Osteoblast (primary cell): ENCODE measurements at regions not wholly inside any gene's neighbourhood (a gene's known extent, or its start where the extent isn't known, plus 50 kb on each side); places are given as distances from the start of the nearest gene placed in this dataset.

Source experiments
- DNase-seq: peaks from one replicate; pipeline ENCODE4 v3.0.0; 2011; ENCODE audit warnings: low spot score, mixed read lengths; ENCODE audit not compliant: insufficient read length; ENCODE audit errors: missing footprints
- H2AFZ ChIP-seq: 2 replicates; pipeline ENCODE4 v1.6.0; 2011; ENCODE audit warnings: mild to moderate bottlenecking, low read length
- H3K27ac ChIP-seq: 2 replicates; pipeline ENCODE4 v1.5.1; 2011; ENCODE audit warnings: mild to moderate bottlenecking, low read depth, low read length, moderate library complexity
- H3K27me3 ChIP-seq: 2 replicates; pipeline ENCODE4 v1.6.0; 2012; ENCODE audit warnings: mild to moderate bottlenecking, control low read depth, inconsistent platforms, low read length, moderate library complexity; ENCODE audit not compliant: insufficient read depth
- H3K36me3 ChIP-seq: 2 replicates; pipeline ENCODE4 v1.5.1; 2011; ENCODE audit warnings: mild to moderate bottlenecking, low read length, control low read depth, moderate library complexity; ENCODE audit not compliant: insufficient read depth
- H3K4me1 ChIP-seq: 2 replicates; pipeline ENCODE4 v1.5.1; 2011; ENCODE audit warnings: mild to moderate bottlenecking, low read length, control low read depth, moderate library complexity; ENCODE audit not compliant: insufficient read depth
- H3K4me2 ChIP-seq: 2 replicates; pipeline ENCODE4 v1.6.0; 2011; ENCODE audit warnings: mild to moderate bottlenecking, low read length; ENCODE audit not compliant: insufficient read depth
- H3K4me3 ChIP-seq: fragments of 200-600 bp; sonication (generic); 3 replicates; pipeline ENCODE4 v1.5.1; 2012; ENCODE audit warnings: mild to moderate bottlenecking, low read length, inconsistent platforms; ENCODE audit not compliant: insufficient read depth
- H3K79me2 ChIP-seq: 2 replicates; pipeline ENCODE4 v1.6.0; 2012; ENCODE audit warnings: mild to moderate bottlenecking, low read length, control low read depth, inconsistent platforms; ENCODE audit not compliant: insufficient read depth
- H3K9me3 ChIP-seq: 2 replicates; pipeline ENCODE4 v1.5.1; 2011; ENCODE audit warnings: low read depth, low read length, control low read depth
- H4K20me1 ChIP-seq: 2 replicates; pipeline ENCODE4 v1.6.0; 2012; ENCODE audit warnings: mild to moderate bottlenecking, low read length, control low read depth; ENCODE audit not compliant: insufficient read depth
- TF ChIP-seq, protein P1 (sequence below): IDR thresholded peaks from 2 replicates; pipeline ENCODE4 v1.5.1; 2011; ENCODE audit warnings: mild to moderate bottlenecking, low read depth, low read length, moderate library complexity; ENCODE audit errors: extremely low read depth

DNA sequence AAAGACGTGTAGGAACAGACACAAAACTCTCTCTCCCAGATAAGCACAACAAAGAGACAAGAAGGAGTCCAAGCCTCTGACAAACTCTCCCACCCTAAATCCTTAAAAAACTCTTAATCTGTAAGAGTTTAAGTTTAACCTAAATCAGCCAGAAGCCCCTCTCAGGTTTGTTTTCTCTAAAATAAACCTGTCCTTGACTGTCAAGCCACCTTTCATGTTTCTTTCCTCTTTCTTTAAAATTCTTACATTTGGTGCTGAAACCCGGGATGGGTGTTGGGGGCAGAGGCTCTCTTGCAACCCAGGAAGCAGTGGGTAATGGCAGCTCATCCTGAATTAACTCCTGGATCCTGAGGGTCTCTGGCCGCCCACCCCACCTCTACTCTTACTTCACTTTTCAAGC is 107.8 kb upstream of the TENT5D start:
- DNase-seq: no peak
- Histone ChIP-seq H3K9me3 (peaks cover 3% of the 10 kb centered on the region), H3K4me2 (no peak overlapping the region), H3K4me3 (no peak overlapping the region), H3K79me2 (no peaks in the 10 kb centered on the region), H3K36me3 (no peaks in the 10 kb centered on the region), H3K4me1 (no peaks in the 10 kb centered on the region), H3K27me3 (no peaks in the 10 kb centered on the region), H2AFZ (no peak overlapping the region), H3K27ac (no peak overlapping the region), H4K20me1 (no peaks in the 10 kb centered on the region)
- TF ChIP-seq, protein P1, sequence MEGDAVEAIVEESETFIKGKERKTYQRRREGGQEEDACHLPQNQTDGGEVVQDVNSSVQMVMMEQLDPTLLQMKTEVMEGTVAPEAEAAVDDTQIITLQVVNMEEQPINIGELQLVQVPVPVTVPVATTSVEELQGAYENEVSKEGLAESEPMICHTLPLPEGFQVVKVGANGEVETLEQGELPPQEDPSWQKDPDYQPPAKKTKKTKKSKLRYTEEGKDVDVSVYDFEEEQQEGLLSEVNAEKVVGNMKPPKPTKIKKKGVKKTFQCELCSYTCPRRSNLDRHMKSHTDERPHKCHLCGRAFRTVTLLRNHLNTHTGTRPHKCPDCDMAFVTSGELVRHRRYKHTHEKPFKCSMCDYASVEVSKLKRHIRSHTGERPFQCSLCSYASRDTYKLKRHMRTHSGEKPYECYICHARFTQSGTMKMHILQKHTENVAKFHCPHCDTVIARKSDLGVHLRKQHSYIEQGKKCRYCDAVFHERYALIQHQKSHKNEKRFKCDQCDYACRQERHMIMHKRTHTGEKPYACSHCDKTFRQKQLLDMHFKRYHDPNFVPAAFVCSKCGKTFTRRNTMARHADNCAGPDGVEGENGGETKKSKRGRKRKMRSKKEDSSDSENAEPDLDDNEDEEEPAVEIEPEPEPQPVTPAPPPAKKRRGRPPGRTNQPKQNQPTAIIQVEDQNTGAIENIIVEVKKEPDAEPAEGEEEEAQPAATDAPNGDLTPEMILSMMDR: no peak

DNA sequence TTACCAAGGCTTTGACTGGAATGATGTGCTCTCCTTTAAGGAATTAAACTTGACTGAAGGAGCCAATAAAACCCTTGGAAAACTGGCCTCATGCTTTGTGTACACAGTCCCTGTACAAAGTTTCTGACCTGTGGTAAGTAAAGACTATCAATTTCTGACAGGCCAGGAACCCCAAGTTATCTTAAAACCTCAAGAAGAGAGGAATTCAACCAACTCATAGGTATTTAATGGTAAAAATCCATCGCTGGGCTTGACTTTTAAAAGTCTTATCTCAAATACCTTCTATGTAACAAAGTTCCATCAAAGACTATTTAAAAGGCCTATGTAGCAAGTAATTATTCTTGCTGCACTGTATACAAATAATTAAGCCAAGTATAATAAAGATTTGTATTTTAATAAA is 103.7 kb upstream of the TENT5D start:
- no peak for DNase-seq
- H3K4me3 ChIP-seq: no peak overlapping the region
- H3K27me3 ChIP-seq: no peaks in the 10 kb centered on the region
- H3K4me1 ChIP-seq: no peaks in the 10 kb centered on the region
- no peak overlapping the region for H2AFZ ChIP-seq
- no peaks in the 10 kb centered on the region for H4K20me1 ChIP-seq
- no peaks in the 10 kb centered on the region for H3K36me3 ChIP-seq
- H3K27ac ChIP-seq: no peak overlapping the region
- H3K9me3 ChIP-seq: no peaks in the 10 kb centered on the region
- no peaks in the 10 kb centered on the region for H3K79me2 ChIP-seq
- no peak overlapping the region for H3K4me2 ChIP-seq
- TF ChIP-seq, protein P1: no peak

DNA sequence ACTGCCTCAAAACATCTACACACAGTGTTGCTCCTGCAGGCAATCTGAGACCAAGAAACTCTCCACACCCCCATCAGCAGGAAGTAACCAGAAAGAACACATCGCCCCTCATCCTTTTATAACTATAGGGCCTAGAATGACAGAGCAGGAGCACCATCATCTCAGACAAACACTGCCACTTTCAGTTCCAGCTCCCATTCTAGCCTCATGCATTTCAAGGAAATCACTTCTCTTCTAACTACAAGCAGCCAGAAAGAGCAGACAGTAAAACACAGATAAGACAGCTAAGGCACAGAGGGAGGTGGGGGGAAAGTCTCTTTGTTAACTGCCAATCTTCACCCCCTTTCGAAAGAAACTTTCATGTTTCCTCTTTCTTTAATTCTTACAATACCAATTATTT is 102.6 kb upstream of the TENT5D start:
- no peaks in the 10 kb centered on the region for H3K36me3 ChIP-seq
- TF ChIP-seq, protein P1: no peak
- no peak for DNase-seq

DNA sequence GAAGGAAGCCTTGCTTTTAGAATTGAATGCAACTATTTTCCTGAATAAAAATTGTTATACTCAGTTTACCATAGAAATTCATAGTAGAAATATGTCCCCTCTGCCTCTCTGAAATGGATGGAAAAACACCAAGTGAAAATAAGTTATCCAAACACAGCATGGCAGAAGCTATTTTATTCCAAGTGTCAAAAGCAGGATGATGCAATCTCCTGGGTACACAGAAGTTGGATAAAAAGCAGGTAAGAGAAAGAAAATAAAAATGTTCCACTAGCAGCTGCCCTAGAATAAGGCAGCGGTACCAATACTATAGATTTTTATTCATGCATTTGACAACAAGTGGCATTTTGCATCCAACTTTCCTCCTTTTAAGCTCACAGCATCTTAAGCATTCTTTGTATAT is 89.0 kb upstream of the TENT5D start:
- no peaks in the 10 kb centered on the region for H3K27me3 ChIP-seq
- H3K4me2 ChIP-seq: no peak overlapping the region
- H3K9me3 ChIP-seq: no peaks in the 10 kb centered on the region
- no peaks in the 10 kb centered on the region for H3K79me2 ChIP-seq
- no peaks in the 10 kb centered on the region for H4K20me1 ChIP-seq
- DNase-seq: no peak
- H3K4me3 ChIP-seq: no peak overlapping the region
- H3K27ac ChIP-seq: no peak overlapping the region
- no peak overlapping the region for H2AFZ ChIP-seq
- no peaks in the 10 kb centered on the region for H3K4me1 ChIP-seq
- H3K36me3 ChIP-seq: no peaks in the 10 kb centered on the region
- TF ChIP-seq, protein P1: no peak

More for the DNA sequence above, 102.6 kb upstream of the TENT5D start:
- no peak overlapping the region for H3K4me3 ChIP-seq
- no peaks in the 10 kb centered on the region for H3K79me2 ChIP-seq
- H3K9me3 ChIP-seq: no peaks in the 10 kb centered on the region
- H4K20me1 ChIP-seq: no peaks in the 10 kb centered on the region
- no peaks in the 10 kb centered on the region for H3K27me3 ChIP-seq
- no peaks in the 10 kb centered on the region for H3K4me1 ChIP-seq
- no peak overlapping the region for H3K27ac ChIP-seq
- no peak overlapping the region for H3K4me2 ChIP-seq
- H2AFZ ChIP-seq: no peak overlapping the region
